OCI-LY1 (cell line): ENCODE measurements at regions not wholly inside any gene's neighbourhood (a gene's known extent, or its start where the extent isn't known, plus 50 kb on each side); places are given as distances from the start of the nearest gene placed in this dataset.

Experiments used
- H2AFZ ChIP-seq: fragments of 200-600 bp; sonication (generic), shearing (Covaris generic); 2 replicates; pipeline ENCODE4 v1.6.0; 2014; ENCODE audit warnings: antibody characterized with exemption, mild to moderate bottlenecking, low read length
- H3F3A ChIP-seq: fragments of 200-600 bp; sonication (generic), shearing (Covaris generic); 2 replicates; pipeline ENCODE4 v1.6.0; 2014; ENCODE audit warnings: mild to moderate bottlenecking, antibody characterized with exemption, low read length, moderate library complexity; ENCODE audit not compliant: insufficient read depth
- H3K27ac ChIP-seq: fragments of 200-600 bp; sonication (generic); 2 replicates; pipeline ENCODE4 v1.5.1; 2014; ENCODE audit warnings: low read length, mixed run types, mild to moderate bottlenecking, low read depth; ENCODE audit not compliant: poor library complexity, severe bottlenecking
- H3K27me3 ChIP-seq: fragments of 200-600 bp; sonication (generic); 2 replicates; pipeline ENCODE4 v1.6.0; 2014; ENCODE audit warnings: antibody characterized with exemption, mild to moderate bottlenecking, low read length, moderate library complexity; ENCODE audit not compliant: insufficient read depth
- H3K36me3 ChIP-seq: fragments of 200-600 bp; sonication (generic); 2 replicates; pipeline ENCODE4 v1.6.1; 2014; ENCODE audit warnings: mild to moderate bottlenecking, antibody characterized with exemption, low read length, moderate library complexity, mixed read lengths; ENCODE audit not compliant: insufficient read depth
- H3K4me1 ChIP-seq: fragments of 200-600 bp; sonication (generic); 2 replicates; pipeline ENCODE4 v1.5.1; 2014; ENCODE audit warnings: mild to moderate bottlenecking, low read length, moderate library complexity; ENCODE audit not compliant: insufficient read depth, severe bottlenecking
- H3K4me2 ChIP-seq: fragments of 200-600 bp; sonication (generic), shearing (Covaris generic); 2 replicates; pipeline ENCODE4 v1.6.1; 2014; ENCODE audit warnings: low read length
- H3K4me3 ChIP-seq: fragments of 200-600 bp; sonication (generic); 2 replicates; pipeline ENCODE4 v1.5.1; 2014; ENCODE audit warnings: low read length, low read depth, mild to moderate bottlenecking, mixed read lengths; ENCODE audit not compliant: poor library complexity, severe bottlenecking
- H3K79me2 ChIP-seq: fragments of 200-600 bp; shearing (Covaris generic); 2 replicates; pipeline ENCODE4 v1.6.1; 2016; ENCODE audit warnings: mixed run types, low read length, mixed read lengths; ENCODE audit not compliant: insufficient read depth
- H3K9ac ChIP-seq: fragments of 200-600 bp; sonication (generic), shearing (Covaris generic); 2 replicates; pipeline ENCODE4 v1.6.1; 2014; ENCODE audit warnings: mild to moderate bottlenecking, low read length, mixed read lengths
- H3K9me2 ChIP-seq: fragments of 200-600 bp; sonication (generic), shearing (Covaris generic); 2 replicates; pipeline ENCODE4 v1.6.1; 2014; ENCODE audit warnings: low read depth, mild to moderate bottlenecking, low read length, mixed read lengths
- H3K9me3 ChIP-seq: fragments of 200-600 bp; shearing (Covaris generic); 2 replicates; pipeline ENCODE4 v1.6.1; 2014; ENCODE audit warnings: low read length, mixed read lengths
- H4K20me1 ChIP-seq: fragments of 200-600 bp; sonication (generic), shearing (Covaris generic); 2 replicates; pipeline ENCODE4 v1.6.0; 2016; ENCODE audit warnings: mild to moderate bottlenecking, low read length; ENCODE audit not compliant: insufficient read depth
- EZH2 ChIP-seq: fragments of 200-600 bp; sonication (generic), shearing (Covaris generic); IDR thresholded peaks from 2 replicates; pipeline ENCODE4 v1.8.0; 2017; ENCODE audit warnings: borderline replicate concordance, mixed run types, mild to moderate bottlenecking, antibody characterized with exemption, low read length, moderate library complexity, mixed read lengths
- TF ChIP-seq, protein P1 (sequence below): fragments of 200-600 bp; sonication (generic), shearing (Covaris generic); IDR thresholded peaks from 2 replicates; pipeline ENCODE4 v1.5.1; 2017; ENCODE audit warnings: mild to moderate bottlenecking, antibody characterized with exemption, low read length, moderate library complexity, mixed read lengths

DNA sequence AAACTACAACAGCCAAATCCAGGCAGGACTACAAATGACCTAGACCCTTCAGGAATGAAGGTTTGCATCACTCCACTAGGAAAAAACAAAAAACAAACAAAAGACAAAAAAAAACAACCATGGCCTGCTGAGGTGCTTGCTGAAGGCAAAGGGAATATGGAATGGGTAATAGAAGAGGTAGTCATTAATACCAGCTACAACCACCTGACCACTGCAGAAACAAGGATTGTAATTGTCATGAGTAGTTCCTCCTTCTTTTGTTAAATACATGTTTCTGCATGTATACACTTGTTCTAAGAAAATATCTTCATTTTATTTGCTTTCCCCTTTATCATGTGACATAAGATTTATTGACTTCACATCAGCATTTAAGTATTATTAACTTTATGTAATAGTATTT lies 409.8 kb upstream of the GRID2 start:
- Histone ChIP-seq H3F3A (no peaks in the 10 kb centered on the region), H3K4me1 (no peaks in the 10 kb centered on the region), H2AFZ (no peak overlapping the region), H3K27me3 (no peaks in the 10 kb centered on the region), H3K4me2 (no peak overlapping the region), H3K36me3 (no peaks in the 10 kb centered on the region), H3K9me3 (no peaks in the 10 kb centered on the region), H4K20me1 (no peaks in the 10 kb centered on the region), H3K9ac (no peak overlapping the region), H3K9me2 (no peaks in the 10 kb centered on the region), H3K4me3 (no peak overlapping the region), H3K79me2 (no peaks in the 10 kb centered on the region), H3K27ac (no peak overlapping the region)
- TF ChIP-seq, protein P1, sequence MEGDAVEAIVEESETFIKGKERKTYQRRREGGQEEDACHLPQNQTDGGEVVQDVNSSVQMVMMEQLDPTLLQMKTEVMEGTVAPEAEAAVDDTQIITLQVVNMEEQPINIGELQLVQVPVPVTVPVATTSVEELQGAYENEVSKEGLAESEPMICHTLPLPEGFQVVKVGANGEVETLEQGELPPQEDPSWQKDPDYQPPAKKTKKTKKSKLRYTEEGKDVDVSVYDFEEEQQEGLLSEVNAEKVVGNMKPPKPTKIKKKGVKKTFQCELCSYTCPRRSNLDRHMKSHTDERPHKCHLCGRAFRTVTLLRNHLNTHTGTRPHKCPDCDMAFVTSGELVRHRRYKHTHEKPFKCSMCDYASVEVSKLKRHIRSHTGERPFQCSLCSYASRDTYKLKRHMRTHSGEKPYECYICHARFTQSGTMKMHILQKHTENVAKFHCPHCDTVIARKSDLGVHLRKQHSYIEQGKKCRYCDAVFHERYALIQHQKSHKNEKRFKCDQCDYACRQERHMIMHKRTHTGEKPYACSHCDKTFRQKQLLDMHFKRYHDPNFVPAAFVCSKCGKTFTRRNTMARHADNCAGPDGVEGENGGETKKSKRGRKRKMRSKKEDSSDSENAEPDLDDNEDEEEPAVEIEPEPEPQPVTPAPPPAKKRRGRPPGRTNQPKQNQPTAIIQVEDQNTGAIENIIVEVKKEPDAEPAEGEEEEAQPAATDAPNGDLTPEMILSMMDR: no peak
- TF ChIP-seq EZH2: no peak

DNA sequence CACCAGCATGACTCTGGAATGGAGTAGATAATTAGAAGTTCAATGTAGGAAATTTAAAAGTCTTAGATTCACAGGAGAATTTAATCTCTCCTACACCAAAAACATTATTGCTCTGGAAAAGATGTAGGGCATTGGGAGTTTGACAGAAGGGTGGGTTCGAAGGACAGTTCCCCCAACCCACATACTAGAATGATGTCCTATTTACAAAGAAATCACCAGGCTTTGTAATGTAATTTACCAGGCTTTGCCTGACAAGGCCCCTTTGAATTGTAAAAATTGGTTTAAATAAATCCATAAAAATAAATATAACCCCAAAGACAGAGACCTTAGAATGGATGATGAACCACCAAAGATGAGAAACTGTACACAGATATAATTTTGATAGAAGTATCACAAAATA lies 399.2 kb upstream of the GRID2 start:
- Histone ChIP-seq H3K27ac (no peak overlapping the region), H3K36me3 (no peaks in the 10 kb centered on the region), H3K4me2 (no peak overlapping the region), H3K4me1 (no peaks in the 10 kb centered on the region), H3K9me3 (no peaks in the 10 kb centered on the region), H3K79me2 (no peaks in the 10 kb centered on the region), H2AFZ (no peak overlapping the region), H4K20me1 (no peaks in the 10 kb centered on the region), H3F3A (no peaks in the 10 kb centered on the region), H3K9me2 (no peaks in the 10 kb centered on the region), H3K4me3 (no peak overlapping the region), H3K9ac (no peak overlapping the region), H3K27me3 (no peaks in the 10 kb centered on the region)
- TF ChIP-seq EZH2: no peak
- TF ChIP-seq, protein P1: no peak

DNA sequence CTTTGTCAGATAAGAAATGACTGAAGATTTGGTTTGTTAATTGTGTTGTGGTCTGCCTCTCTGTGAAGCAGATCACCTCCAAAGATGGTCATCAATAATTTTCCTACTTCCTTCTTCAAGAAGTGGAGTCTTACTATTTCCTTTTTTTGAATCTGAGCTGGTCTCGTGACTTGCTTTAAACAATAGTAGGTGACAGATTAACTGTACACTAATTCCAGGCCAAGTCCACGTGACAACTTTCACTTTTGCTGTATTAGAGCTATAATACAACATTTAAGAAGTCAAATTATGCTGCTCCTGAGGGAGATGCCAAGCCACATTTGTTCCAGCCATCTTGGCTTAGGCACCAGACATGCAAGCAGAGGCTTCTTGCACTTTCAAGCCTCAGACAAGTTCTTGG lies 393.8 kb upstream of the GRID2 start:
- no peaks in the 10 kb centered on the region for H3K9me2 ChIP-seq
- no peaks in the 10 kb centered on the region for H4K20me1 ChIP-seq
- H3K27ac ChIP-seq: no peak overlapping the region
- no peaks in the 10 kb centered on the region for H3K9me3 ChIP-seq
- H2AFZ ChIP-seq: no peak overlapping the region
- H3K36me3 ChIP-seq: no peaks in the 10 kb centered on the region
- H3K4me3 ChIP-seq: no peak overlapping the region
- TF ChIP-seq, protein P1: no peak
- TF ChIP-seq EZH2: no peak
- no peaks in the 10 kb centered on the region for H3K79me2 ChIP-seq
- H3K4me1 ChIP-seq: no peaks in the 10 kb centered on the region
- H3K27me3 ChIP-seq: no peaks in the 10 kb centered on the region
- no peaks in the 10 kb centered on the region for H3F3A ChIP-seq
- H3K9ac ChIP-seq: no peak overlapping the region
- H3K4me2 ChIP-seq: no peak overlapping the region
